ENCODE measurements at regions not wholly inside any gene's neighbourhood (a gene's known extent, or its start where the extent isn't known, plus 50 kb on each side); places are given as distances from the start of the nearest gene placed in this dataset.

DNA sequence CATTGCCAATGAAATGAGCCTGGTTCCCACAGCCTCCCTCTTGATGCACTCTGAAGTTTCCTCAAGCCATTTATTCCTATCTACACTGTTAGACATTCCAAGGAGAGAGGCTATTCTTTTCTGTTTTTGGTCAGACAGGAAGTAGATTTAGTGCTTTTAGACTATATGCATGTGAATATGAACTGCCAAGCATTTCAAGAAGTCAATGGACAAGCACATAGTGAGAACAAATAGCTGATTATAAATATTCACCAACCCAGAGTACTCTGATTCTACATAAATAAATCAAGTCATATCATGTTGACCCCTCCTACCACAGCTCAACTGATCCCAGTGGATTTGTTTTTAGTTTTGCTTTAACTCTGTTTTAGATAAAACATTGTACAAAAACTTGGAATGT lies 412.5 kb upstream of the RARB start:
- TF ChIP-seq EZH2 (IDR thresholded peaks at IDR 0.05; ENCODE audit: insufficient read depth, poor library complexity, severe bottlenecking) (no peak), EZH2phosphoT487 (IDR thresholded peaks at IDR 0.05; ENCODE audit: insufficient read depth, low read depth) (no peak)

Measured in GM23248 (cell line).